Stimulated activated CD8-positive, alpha-beta memory T cell treated with anti-CD3 and anti-CD28 coated beads, Interleukin-15, amount 100 ng/mL, for 1 hour (primary cell): ENCODE measurements at regions not wholly inside any gene's neighbourhood (a gene's known extent, or its start where the extent isn't known, plus 50 kb on each side); places are given as distances from the start of the nearest gene placed in this dataset.
"Not testable (repeated sequence)": the region's sequence is repeated elsewhere in the genome, so short reads cannot be mapped to it uniquely, and the experiment has no call there.

Experiments
- DNase-seq: peaks from one replicate; pipeline ENCODE4 v3.0.0-alpha.2; 2020; ENCODE audit warnings: low read depth

- DNase-seq = no peak
Measured at GRCh38 chr14:89524990-89525667, 108.1 kb upstream of the FOXN3 start.

DNA sequence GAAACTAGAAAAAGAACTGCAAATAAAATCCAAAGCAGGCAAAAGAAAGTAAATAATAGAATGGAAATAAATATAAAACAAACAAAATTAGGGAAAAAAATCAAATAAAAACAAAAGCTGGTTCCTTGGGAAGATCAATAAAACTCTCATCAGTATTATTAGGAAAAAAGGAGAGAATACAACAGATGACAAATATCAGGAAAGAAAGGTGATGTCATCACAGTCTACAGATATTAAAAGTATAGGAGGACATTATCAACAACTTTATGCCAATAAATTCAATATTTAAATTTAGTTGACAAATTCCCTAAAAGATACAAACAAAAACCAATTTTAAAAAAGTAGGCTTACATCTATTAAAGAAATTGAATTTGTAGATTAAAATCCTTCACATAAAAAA is 107.4 kb upstream of the FOXN3 start:
- no peak for DNase-seq

GRCh38 chr14:89521988-89522387 is 105.0 kb upstream of the FOXN3 start:
- DNase-seq = no peak

DNA sequence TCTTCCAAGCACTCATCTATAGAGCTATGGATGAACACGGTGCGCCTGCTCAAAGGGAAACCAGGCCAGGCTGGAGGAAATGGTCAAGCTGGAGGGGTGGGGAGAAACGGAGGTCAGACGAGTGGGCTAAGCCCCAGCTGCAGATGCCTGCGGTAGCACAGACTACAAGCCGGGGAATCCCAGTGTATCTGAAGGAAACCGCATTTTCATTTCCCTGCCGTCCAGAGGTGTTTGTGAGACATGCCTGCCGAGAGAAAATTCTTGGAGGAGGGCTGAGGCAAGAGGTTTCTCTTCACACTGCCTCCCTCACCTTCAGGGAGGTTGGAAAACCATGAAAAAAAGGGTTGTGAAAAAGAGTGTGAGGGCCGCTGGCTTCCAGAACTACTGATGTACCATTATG is 102.0 kb upstream of the FOXN3 start:
- DNase-seq = no peak

DNA sequence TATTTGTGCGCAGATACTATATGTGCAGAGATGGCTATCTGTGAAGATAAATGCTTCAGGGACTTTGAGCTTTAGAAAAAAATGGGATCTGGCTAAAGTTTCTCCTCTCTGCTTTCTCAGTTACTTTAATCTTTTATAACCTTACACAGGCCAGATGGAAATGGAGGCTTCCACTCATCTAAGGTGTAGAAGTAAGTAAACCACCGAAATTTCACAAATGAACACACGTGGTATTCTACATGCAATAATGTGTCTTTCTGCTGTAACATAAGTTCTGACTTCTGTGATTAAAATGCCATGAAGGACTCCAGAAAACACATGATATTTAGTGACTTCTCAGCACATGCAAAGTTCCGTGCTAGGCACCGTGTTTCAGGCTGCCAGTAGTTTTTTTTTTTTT is 99.1 kb upstream of the FOXN3 start:
- DNase-seq = no peak

- no peak for DNase-seq
Measured at GRCh38 chr14:89514601-89515000, 97.6 kb upstream of the FOXN3 start.

- DNase-seq = no peak
Measured at GRCh38 chr14:89509891-89510290, 92.9 kb upstream of the FOXN3 start.

GRCh38 chr14:89508863-89509262 is 91.8 kb upstream of the FOXN3 start:
- DNase-seq = no peak

DNA sequence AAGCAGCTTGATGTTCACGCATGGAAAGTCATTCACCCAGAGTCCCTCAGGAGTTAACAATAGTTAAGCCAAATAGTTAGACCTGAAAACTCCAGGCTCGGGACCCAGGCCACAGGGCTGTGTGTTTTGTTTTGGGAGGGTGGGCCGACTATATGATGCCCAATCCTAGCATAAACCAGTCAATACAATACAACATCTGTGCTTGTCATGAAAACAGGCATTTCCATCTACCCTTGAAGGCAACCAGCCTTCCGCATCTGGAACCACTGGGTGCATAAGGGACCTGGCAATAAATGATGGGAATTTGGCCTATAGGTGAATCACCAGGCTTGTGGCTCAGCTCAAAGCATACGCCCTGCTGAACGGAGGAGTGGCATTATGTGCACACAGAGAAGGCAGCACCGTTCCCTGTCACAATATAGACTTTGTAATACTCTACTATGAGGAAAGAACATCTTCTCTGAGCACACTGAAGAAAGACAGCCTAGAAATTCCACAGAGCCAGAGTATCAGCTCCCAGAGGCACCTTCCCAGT is 91.0 kb upstream of the FOXN3 start:
- DNase-seq = no peak

- DNase-seq = no peak
Measured at GRCh38 chr14:89507521-89507920, 90.5 kb upstream of the FOXN3 start.

- not testable (repeated sequence) for DNase-seq
Measured at GRCh38 chr14:89506891-89507452, 89.9 kb upstream of the FOXN3 start.

GRCh38 chr14:89504602-89505313 is 87.7 kb upstream of the FOXN3 start:
- no peak for DNase-seq

DNA sequence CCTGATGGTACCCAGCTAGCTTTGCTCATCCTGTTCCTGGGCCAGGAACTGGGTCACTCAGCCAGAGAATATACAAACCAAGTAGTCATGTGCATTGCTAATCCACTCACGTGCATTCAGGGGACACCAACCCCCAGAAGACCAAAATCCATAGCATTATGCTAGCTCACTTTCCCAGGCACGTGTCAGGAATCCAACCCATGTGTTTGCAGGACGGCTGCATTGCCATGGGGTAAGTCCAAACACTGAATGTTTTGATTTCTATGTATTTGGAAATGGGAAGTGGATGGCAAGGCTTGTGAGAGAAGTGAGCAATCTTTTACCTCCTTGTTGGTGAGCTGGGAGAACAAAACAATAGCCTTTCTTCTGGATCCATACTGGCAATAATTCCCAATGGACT is 87.1 kb upstream of the FOXN3 start:
- no peak for DNase-seq

GRCh38 chr14:89503431-89503996 is 86.5 kb upstream of the FOXN3 start:
- DNase-seq = no peak

- no peak for DNase-seq
Measured at GRCh38 chr14:89502966-89503365, 85.9 kb upstream of the FOXN3 start.

GRCh38 chr14:89501381-89501780 is 84.3 kb upstream of the FOXN3 start:
- DNase-seq = no peak

DNA sequence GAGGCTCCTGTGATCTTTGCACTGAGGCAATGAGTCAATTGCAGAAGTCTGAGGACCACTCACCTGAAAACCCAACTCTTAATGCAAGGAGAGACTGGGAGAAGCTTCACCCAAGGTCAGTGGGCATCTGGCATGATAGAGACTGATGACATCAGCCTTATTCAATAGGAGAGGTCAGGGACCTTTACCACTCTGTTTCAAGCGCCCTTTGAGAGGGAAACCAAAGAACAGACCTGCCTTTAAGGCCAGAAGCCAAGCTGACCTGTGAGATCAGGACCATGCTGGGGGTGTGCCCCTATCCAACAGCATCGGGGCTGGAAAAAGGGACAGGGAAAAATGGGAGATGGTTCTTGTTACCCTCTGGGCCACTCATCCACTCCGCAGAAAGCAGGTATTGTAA is 83.3 kb upstream of the FOXN3 start:
- no peak for DNase-seq

- DNase-seq = no peak
Measured at GRCh38 chr14:89498878-89499277, 81.8 kb upstream of the FOXN3 start.

DNA sequence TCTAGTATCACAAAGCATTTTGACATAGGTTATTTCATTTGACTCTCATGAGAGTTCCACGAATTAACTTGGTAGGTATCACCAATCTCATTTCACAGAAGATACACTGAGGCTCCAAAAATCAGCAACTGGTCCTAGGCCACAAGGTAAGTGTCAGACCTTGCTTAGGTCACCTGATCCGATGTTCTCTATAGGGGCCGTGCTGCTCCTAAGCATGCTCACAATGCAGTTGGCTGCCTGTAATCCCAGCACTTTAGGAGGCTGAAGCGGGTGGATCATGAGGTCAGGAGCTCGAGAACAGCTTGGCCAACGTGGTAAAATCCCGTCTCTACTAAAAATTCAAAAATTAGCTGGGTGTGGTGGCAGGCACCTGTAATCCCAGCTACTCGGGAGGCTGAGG is 78.7 kb upstream of the FOXN3 start:
- DNase-seq = no peak

GRCh38 chr14:89493877-89494634 is 77.0 kb upstream of the FOXN3 start:
- DNase-seq = no peak

DNA sequence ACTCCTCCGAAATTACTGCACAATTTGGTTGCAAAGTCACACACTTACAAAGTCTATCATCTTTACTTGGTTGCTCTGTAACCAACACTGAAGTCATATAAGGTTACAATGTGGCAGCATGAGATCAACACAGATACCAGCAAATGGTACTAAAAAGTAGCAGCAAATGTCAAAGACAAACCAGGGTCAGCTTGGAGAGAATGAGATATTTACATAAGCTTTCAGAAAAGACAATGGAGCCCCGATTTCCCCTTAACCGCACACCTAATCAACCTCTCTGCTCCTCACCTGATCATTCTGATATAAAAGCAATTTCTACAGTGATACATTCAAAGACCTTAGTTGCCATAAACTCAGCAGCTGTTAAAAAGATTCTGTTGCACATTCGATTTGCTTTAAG is 76.4 kb upstream of the FOXN3 start:
- DNase-seq = no peak

GRCh38 chr14:89491711-89492381 is 74.8 kb upstream of the FOXN3 start:
- no peak for DNase-seq
